ENCODE measurements at regions not wholly inside any gene's neighbourhood (a gene's known extent, or its start where the extent isn't known, plus 50 kb on each side); places are given as distances from the start of the nearest gene placed in this dataset.

- no peaks in the 10 kb centered on the region for H3K36me3 ChIP-seq (ENCODE audit: control insufficient read depth, insufficient read depth, low read length)
- no peaks in the 10 kb centered on the region for H3K27me3 Mint-ChIP-seq
- no peak overlapping the region for H3K27ac ChIP-seq (ENCODE audit: insufficient read depth, low read length, poor library complexity, severe bottlenecking)
- no peak for ATAC-seq (ENCODE audit: low read depth in 2 of 2)
- no peak for DNase-seq
- H3K27me3 ChIP-seq (ENCODE audit: control insufficient read depth, insufficient read depth, low read length): no peaks in the 10 kb centered on the region
- H3K9me3 Mint-ChIP-seq: peaks cover 0 to 10% (median 0%) of the 10 kb centered on the region in 7 donors
- H3K4me3 Mint-ChIP-seq: no peak overlapping the region
- H3K4me1 ChIP-seq (ENCODE audit: control insufficient read depth, insufficient read depth, low read length, poor library complexity, severe bottlenecking): no peaks in the 10 kb centered on the region
- H3K4me1 Mint-ChIP-seq: no peaks in the 10 kb centered on the region
- no peaks in the 10 kb centered on the region for H3K9me3 ChIP-seq (ENCODE audit: control insufficient read depth in 2 of 2, low read length in 2 of 2)
- no peak overlapping the region for H3K27ac Mint-ChIP-seq
- no peak overlapping the region for H3K4me3 ChIP-seq (ENCODE audit: low read depth, low read length)
- no peaks in the 10 kb centered on the region for H3K36me3 Mint-ChIP-seq
Measured at GRCh38 chr2:153079315-153079714, 360.9 kb downstream of the ARL6IP6 start.

DNA sequence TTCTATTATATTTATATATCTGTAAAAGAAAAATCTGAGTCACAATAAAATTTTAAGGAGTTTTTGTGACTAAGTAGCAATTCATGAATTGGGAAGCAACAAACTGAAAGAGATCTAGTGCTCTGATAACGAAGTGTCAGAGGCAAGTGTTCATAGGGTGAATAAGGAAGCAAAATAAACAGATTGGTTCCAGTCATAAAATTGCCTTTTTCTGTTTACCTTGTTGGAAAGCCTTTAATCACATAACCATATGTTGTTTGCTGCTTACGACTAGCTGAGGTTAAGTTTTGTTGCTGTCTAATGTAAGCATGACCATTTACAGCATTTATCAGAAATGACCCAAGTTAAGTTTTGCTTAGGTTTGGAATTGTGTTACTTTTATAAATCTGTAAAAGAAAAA is 358.9 kb downstream of the ARL6IP6 start:
- Histone ChIP-seq H3K9me3 (ENCODE audit: control insufficient read depth in 2 of 2, low read length in 2 of 2) (no peaks in the 10 kb centered on the region), H3K27ac (ENCODE audit: insufficient read depth, low read length, poor library complexity, severe bottlenecking) (no peak overlapping the region), H3K27me3 (ENCODE audit: control insufficient read depth, insufficient read depth, low read length) (no peaks in the 10 kb centered on the region), H3K36me3 (ENCODE audit: control insufficient read depth, insufficient read depth, low read length) (no peaks in the 10 kb centered on the region), H3K4me3 (ENCODE audit: low read depth, low read length) (no peak overlapping the region), H3K4me1 (ENCODE audit: control insufficient read depth, insufficient read depth, low read length, poor library complexity, severe bottlenecking) (no peaks in the 10 kb centered on the region)
- ATAC-seq (ENCODE audit: low read depth in 2 of 2): no peak
- Mint-ChIP-seq H3K9me3 (peaks cover 0 to 6% (median 0%) of the 10 kb centered on the region in 7 donors), H3K4me1 (no peaks in the 10 kb centered on the region), H3K27me3 (no peaks in the 10 kb centered on the region), H3K27ac (no peak overlapping the region), H3K36me3 (no peaks in the 10 kb centered on the region), H3K4me3 (no peak overlapping the region)
- DNase-seq: no peak

- no peak overlapping the region for H3K27ac Mint-ChIP-seq
- no peak overlapping the region for H3K4me3 Mint-ChIP-seq
- peaks cover 0 to 2% (median 0%) of the 10 kb centered on the region in 7 donors for H3K9me3 Mint-ChIP-seq
- no peaks in the 10 kb centered on the region for H3K9me3 ChIP-seq (ENCODE audit: control insufficient read depth in 2 of 2, low read length in 2 of 2)
- H3K27me3 ChIP-seq (ENCODE audit: control insufficient read depth, insufficient read depth, low read length): no peaks in the 10 kb centered on the region
- H3K36me3 ChIP-seq (ENCODE audit: control insufficient read depth, insufficient read depth, low read length): no peaks in the 10 kb centered on the region
- DNase-seq: no peak
- no peak for ATAC-seq (ENCODE audit: low read depth in 2 of 2)
- H3K4me3 ChIP-seq (ENCODE audit: low read depth, low read length): no peak overlapping the region
- H3K36me3 Mint-ChIP-seq: no peaks in the 10 kb centered on the region
- H3K4me1 ChIP-seq (ENCODE audit: control insufficient read depth, insufficient read depth, low read length, poor library complexity, severe bottlenecking): no peaks in the 10 kb centered on the region
- no peaks in the 10 kb centered on the region for H3K27me3 Mint-ChIP-seq
- H3K27ac ChIP-seq (ENCODE audit: insufficient read depth, low read length, poor library complexity, severe bottlenecking): no peak overlapping the region
- H3K4me1 Mint-ChIP-seq: no peaks in the 10 kb centered on the region
Measured at GRCh38 chr2:153074207-153074606, 355.8 kb downstream of the ARL6IP6 start.

GRCh38 chr2:153072813-153073212 is 354.4 kb downstream of the ARL6IP6 start:
- Histone ChIP-seq H3K4me3 (ENCODE audit: low read depth, low read length) (no peak overlapping the region), H3K9me3 (ENCODE audit: control insufficient read depth in 2 of 2, low read length in 2 of 2) (no peaks in the 10 kb centered on the region), H3K27me3 (ENCODE audit: control insufficient read depth, insufficient read depth, low read length) (no peaks in the 10 kb centered on the region), H3K4me1 (ENCODE audit: control insufficient read depth, insufficient read depth, low read length, poor library complexity, severe bottlenecking) (no peaks in the 10 kb centered on the region), H3K36me3 (ENCODE audit: control insufficient read depth, insufficient read depth, low read length) (no peaks in the 10 kb centered on the region), H3K27ac (ENCODE audit: insufficient read depth, low read length, poor library complexity, severe bottlenecking) (no peak overlapping the region)
- Mint-ChIP-seq H3K4me3 (no peak overlapping the region), H3K4me1 (no peaks in the 10 kb centered on the region), H3K27me3 (no peaks in the 10 kb centered on the region), H3K27ac (no peak overlapping the region), H3K36me3 (no peaks in the 10 kb centered on the region), H3K9me3 (peaks cover 0 to 6% (median 0%) of the 10 kb centered on the region in 7 donors)
- DNase-seq: no peak
- ATAC-seq (ENCODE audit: low read depth in 2 of 2): no peak

DNA sequence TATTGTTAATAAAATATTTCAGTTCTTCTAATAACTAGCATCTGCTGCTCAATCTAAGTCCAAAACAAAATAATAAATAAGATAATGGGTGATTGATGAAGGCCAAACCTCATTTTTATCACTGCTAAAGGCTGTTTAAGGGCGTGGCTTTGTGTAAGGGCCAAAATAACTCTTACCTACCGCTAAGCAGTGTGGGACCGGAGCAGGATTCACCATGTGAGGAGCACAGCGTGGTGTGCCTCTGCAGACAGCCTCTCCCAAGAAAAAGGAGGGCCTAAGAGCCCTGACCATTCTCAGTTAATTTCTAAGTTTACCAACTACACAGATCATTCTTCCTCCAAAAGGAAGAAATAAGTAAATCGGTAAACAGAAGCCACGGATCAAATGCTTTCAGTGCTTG is 353.7 kb downstream of the ARL6IP6 start:
- Mint-ChIP-seq H3K4me1 (no peaks in the 10 kb centered on the region), H3K9me3 (peaks cover 0 to 6% (median 0%) of the 10 kb centered on the region in 7 donors), H3K27ac (no peak overlapping the region), H3K27me3 (no peaks in the 10 kb centered on the region), H3K4me3 (no peak overlapping the region), H3K36me3 (no peaks in the 10 kb centered on the region)
- no peak overlapping the region for H3K27ac ChIP-seq (ENCODE audit: insufficient read depth, low read length, poor library complexity, severe bottlenecking)
- H3K27me3 ChIP-seq (ENCODE audit: control insufficient read depth, insufficient read depth, low read length): no peaks in the 10 kb centered on the region
- no peak for DNase-seq
- H3K9me3 ChIP-seq (ENCODE audit: control insufficient read depth in 2 of 2, low read length in 2 of 2): no peaks in the 10 kb centered on the region
- no peaks in the 10 kb centered on the region for H3K36me3 ChIP-seq (ENCODE audit: control insufficient read depth, insufficient read depth, low read length)
- H3K4me3 ChIP-seq (ENCODE audit: low read depth, low read length): no peak overlapping the region
- no peaks in the 10 kb centered on the region for H3K4me1 ChIP-seq (ENCODE audit: control insufficient read depth, insufficient read depth, low read length, poor library complexity, severe bottlenecking)
- no peak for ATAC-seq (ENCODE audit: low read depth in 2 of 2)

DNA sequence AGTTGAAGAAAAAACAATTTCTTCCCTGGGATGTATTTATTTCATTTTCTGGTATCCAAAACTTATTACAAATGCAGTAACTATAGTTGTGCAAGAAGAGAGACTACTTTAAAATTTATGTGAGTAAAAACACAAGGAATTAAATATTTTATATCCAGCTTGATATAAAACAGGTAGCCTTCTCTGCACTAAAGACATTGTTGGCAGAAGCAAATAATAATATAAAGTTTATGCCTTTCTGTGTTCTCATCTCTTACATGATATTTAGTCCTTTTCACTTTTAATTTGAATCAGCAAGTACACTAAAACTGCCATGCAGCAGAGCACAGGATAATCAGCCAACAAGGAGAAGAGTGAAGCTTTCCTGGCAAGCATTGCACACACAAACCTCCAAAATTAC is 352.7 kb downstream of the ARL6IP6 start:
- H3K4me1 Mint-ChIP-seq: no peaks in the 10 kb centered on the region
- ATAC-seq (ENCODE audit: low read depth in 2 of 2) (no peak), DNase-seq (no peak)
- no peaks in the 10 kb centered on the region for H3K36me3 Mint-ChIP-seq
- no peak overlapping the region for H3K4me3 Mint-ChIP-seq
- no peak overlapping the region for H3K27ac Mint-ChIP-seq
- H3K9me3 Mint-ChIP-seq: peaks cover 0 to 6% (median 0%) of the 10 kb centered on the region in 7 donors
- H3K27me3 Mint-ChIP-seq: no peaks in the 10 kb centered on the region
- Histone ChIP-seq H3K36me3 (ENCODE audit: control insufficient read depth, insufficient read depth, low read length) (no peaks in the 10 kb centered on the region), H3K27ac (ENCODE audit: insufficient read depth, low read length, poor library complexity, severe bottlenecking) (no peak overlapping the region), H3K27me3 (ENCODE audit: control insufficient read depth, insufficient read depth, low read length) (no peaks in the 10 kb centered on the region), H3K4me1 (ENCODE audit: control insufficient read depth, insufficient read depth, low read length, poor library complexity, severe bottlenecking) (no peaks in the 10 kb centered on the region), H3K4me3 (ENCODE audit: low read depth, low read length) (no peak overlapping the region), H3K9me3 (ENCODE audit: control insufficient read depth in 2 of 2, low read length in 2 of 2) (no peaks in the 10 kb centered on the region)

GRCh38 chr2:153068915-153069314 is 350.5 kb downstream of the ARL6IP6 start:
- Mint-ChIP-seq H3K9me3 (peaks cover 0 to 6% (median 0%) of the 10 kb centered on the region in 7 donors), H3K4me1 (no peaks in the 10 kb centered on the region), H3K4me3 (no peak overlapping the region), H3K36me3 (no peaks in the 10 kb centered on the region), H3K27me3 (no peaks in the 10 kb centered on the region), H3K27ac (no peak overlapping the region)
- no peak overlapping the region for H3K4me3 ChIP-seq (ENCODE audit: low read depth, low read length)
- no peaks in the 10 kb centered on the region for H3K9me3 ChIP-seq (ENCODE audit: control insufficient read depth in 2 of 2, low read length in 2 of 2)
- H3K36me3 ChIP-seq (ENCODE audit: control insufficient read depth, insufficient read depth, low read length): no peaks in the 10 kb centered on the region
- no peaks in the 10 kb centered on the region for H3K4me1 ChIP-seq (ENCODE audit: control insufficient read depth, insufficient read depth, low read length, poor library complexity, severe bottlenecking)
- DNase-seq (no peak), ATAC-seq (ENCODE audit: low read depth in 2 of 2) (no peak)
- no peak overlapping the region for H3K27ac ChIP-seq (ENCODE audit: insufficient read depth, low read length, poor library complexity, severe bottlenecking)
- H3K27me3 ChIP-seq (ENCODE audit: control insufficient read depth, insufficient read depth, low read length): no peaks in the 10 kb centered on the region

GRCh38 chr2:153068052-153068451 is 349.6 kb downstream of the ARL6IP6 start:
- H3K27ac Mint-ChIP-seq: no peak overlapping the region
- no peak overlapping the region for H3K4me3 ChIP-seq (ENCODE audit: low read depth, low read length)
- H3K9me3 Mint-ChIP-seq: peaks cover 0 to 6% (median 0%) of the 10 kb centered on the region in 7 donors

More at GRCh38 chr2:153068052-153068451, 349.6 kb downstream of the ARL6IP6 start:
- H3K4me3 Mint-ChIP-seq: no peak overlapping the region
- H3K36me3 ChIP-seq (ENCODE audit: control insufficient read depth, insufficient read depth, low read length): no peaks in the 10 kb centered on the region
- no peaks in the 10 kb centered on the region for H3K27me3 ChIP-seq (ENCODE audit: control insufficient read depth, insufficient read depth, low read length)
- H3K27me3 Mint-ChIP-seq: no peaks in the 10 kb centered on the region
- H3K9me3 ChIP-seq (ENCODE audit: control insufficient read depth in 2 of 2, low read length in 2 of 2): no peaks in the 10 kb centered on the region
- no peaks in the 10 kb centered on the region for H3K36me3 Mint-ChIP-seq
- DNase-seq (no peak), ATAC-seq (ENCODE audit: low read depth in 2 of 2) (no peak)
- H3K4me1 Mint-ChIP-seq: no peaks in the 10 kb centered on the region
- no peaks in the 10 kb centered on the region for H3K4me1 ChIP-seq (ENCODE audit: control insufficient read depth, insufficient read depth, low read length, poor library complexity, severe bottlenecking)
- no peak overlapping the region for H3K27ac ChIP-seq (ENCODE audit: insufficient read depth, low read length, poor library complexity, severe bottlenecking)

All from CD4-positive, CD25-positive, alpha-beta regulatory T cell (primary cell).